ENCODE measurements at regions not wholly inside any gene's neighbourhood (a gene's known extent, or its start where the extent isn't known, plus 50 kb on each side); places are given as distances from the start of the nearest gene placed in this dataset.

GRCh38 chr2:150247481-150247880, 240.0 kb downstream of the RND3 start:
- TF ChIP-seq, protein P1, sequence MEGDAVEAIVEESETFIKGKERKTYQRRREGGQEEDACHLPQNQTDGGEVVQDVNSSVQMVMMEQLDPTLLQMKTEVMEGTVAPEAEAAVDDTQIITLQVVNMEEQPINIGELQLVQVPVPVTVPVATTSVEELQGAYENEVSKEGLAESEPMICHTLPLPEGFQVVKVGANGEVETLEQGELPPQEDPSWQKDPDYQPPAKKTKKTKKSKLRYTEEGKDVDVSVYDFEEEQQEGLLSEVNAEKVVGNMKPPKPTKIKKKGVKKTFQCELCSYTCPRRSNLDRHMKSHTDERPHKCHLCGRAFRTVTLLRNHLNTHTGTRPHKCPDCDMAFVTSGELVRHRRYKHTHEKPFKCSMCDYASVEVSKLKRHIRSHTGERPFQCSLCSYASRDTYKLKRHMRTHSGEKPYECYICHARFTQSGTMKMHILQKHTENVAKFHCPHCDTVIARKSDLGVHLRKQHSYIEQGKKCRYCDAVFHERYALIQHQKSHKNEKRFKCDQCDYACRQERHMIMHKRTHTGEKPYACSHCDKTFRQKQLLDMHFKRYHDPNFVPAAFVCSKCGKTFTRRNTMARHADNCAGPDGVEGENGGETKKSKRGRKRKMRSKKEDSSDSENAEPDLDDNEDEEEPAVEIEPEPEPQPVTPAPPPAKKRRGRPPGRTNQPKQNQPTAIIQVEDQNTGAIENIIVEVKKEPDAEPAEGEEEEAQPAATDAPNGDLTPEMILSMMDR (conservative IDR thresholded peaks at IDR 0.05), result no peak
- no peaks in the 10 kb centered on the region for H3K4me1 Mint-ChIP-seq
- peaks cover 5 to 7% of the 10 kb centered on the region in 2 experiments; a peak in 3 of 5 replicates for H3K9me3 Mint-ChIP-seq
- Histone ChIP-seq H3K27ac (ENCODE audit: insufficient read length, low read depth, low read length) (no peak overlapping the region), H2BK5ac (ENCODE audit: insufficient read length, low read length) (no peak overlapping the region), H4K5ac (ENCODE audit: insufficient read length, low read depth, low read length) (no peak overlapping the region), H3K23me2 (ENCODE audit: insufficient read length, low read depth, low read length, poor library complexity, severe bottlenecking) (no peaks in the 10 kb centered on the region), H2BK120ac (ENCODE audit: low read depth, low read length, poor library complexity, severe bottlenecking) (no peak overlapping the region), H3K79me2 (ENCODE audit: insufficient read depth, low read length) (no peaks in the 10 kb centered on the region), H4K8ac (replicated peaks; ENCODE audit: insufficient read length, low read depth, low read length) (no peak overlapping the region), H3K9ac (ENCODE audit: extremely low read depth, insufficient read length, low read length) (no peak overlapping the region), H4K20me1 (ENCODE audit: control insufficient read depth, insufficient read depth, insufficient read length) (no peaks in the 10 kb centered on the region), H3K56ac (ENCODE audit: insufficient read length, low read depth, low read length) (no peak overlapping the region), H2BK12ac (ENCODE audit: insufficient read length, low read depth, low read length) (no peak overlapping the region), H3K18ac (ENCODE audit: insufficient read length, low read depth, low read length) (no peak overlapping the region), H3K9me3 (ENCODE audit: control insufficient read depth, low read depth, low read length) (no peaks in the 10 kb centered on the region), H3K79me1 (ENCODE audit: insufficient read depth, low read depth, low read length, poor library complexity, severe bottlenecking) (no peaks in the 10 kb centered on the region), H2AK5ac (ENCODE audit: insufficient read length, low read length) (no peak overlapping the region), H3K23ac (ENCODE audit: insufficient read length, low read depth, low read length) (no peak overlapping the region), H3K4me2 (ENCODE audit: insufficient read depth, insufficient read length, low read length) (no peak overlapping the region), H2BK20ac (ENCODE audit: low read depth, low read length, poor library complexity, severe bottlenecking) (no peak overlapping the region), H3K4ac (ENCODE audit: low read depth, low read length) (no peak overlapping the region), H3K4me1 (ENCODE audit: insufficient read depth, low read length) (no peaks in the 10 kb centered on the region), H3T11ph (ENCODE audit: low read length) (no peak overlapping the region), H3K27me3 (ENCODE audit: insufficient read depth, low read length) (no peaks in the 10 kb centered on the region), H4K91ac (ENCODE audit: insufficient read length, low read depth, low read length) (no peak overlapping the region), H2AFZ (ENCODE audit: low read length) (no peak overlapping the region), H2BK15ac (ENCODE audit: low read depth, low read length) (no peak overlapping the region), H3K14ac (ENCODE audit: insufficient read depth, low read length) (no peak overlapping the region)
- no peak for DNase-seq
- WGBS (ENCODE audit: extremely low coverage, insufficient read length, low lambda C conversion rate), result no CpG with 5 or more reads among the region's 1 CpG
- H3K4me3 Mint-ChIP-seq, result no peak overlapping the region
- H3K36me3 Mint-ChIP-seq (ENCODE audit: insufficient read depth in 1 of 3, low read depth in 3 of 3), result peaks cover 0 to 3% (median 0%) of the 10 kb centered on the region in 3 experiments; a peak in 3 of 7 replicates
- H3K27me3 Mint-ChIP-seq (ENCODE audit: low read depth), result no peaks in the 10 kb centered on the region
- H3K27ac Mint-ChIP-seq, result no peak overlapping the region
